Calu3 (cell line): ENCODE measurements at regions not wholly inside any gene's neighbourhood (a gene's known extent, or its start where the extent isn't known, plus 50 kb on each side); places are given as distances from the start of the nearest gene placed in this dataset.

Source experiments
- BruUV-seq: library from RNA; stranded (reverse); fragments of 400-500 nt; replicated peaks from 2 replicates; lab custom pipeline; 2021; lab: Mats Ljungman, UMichigan
- CTCF ChIA-PET: fragments of 300-600 bp; sonication (Branson Sonifier 250); formaldehyde crosslinking; loops from one replicate; lab custom pipeline; 2022; ENCODE audit warnings: antibody characterized with exemption; lab: Charles Lee
- DNase-seq: peaks from one replicate; pipeline ENCODE4 v3.0.0; 2022
- H3K27ac Mint-ChIP-seq: one replicate; pipeline ENCODE4 v1.8.0; 2022; ENCODE audit warnings: mixed read lengths; ENCODE audit not compliant: unreplicated experiment
- H3K27me3 Mint-ChIP-seq: one replicate; pipeline ENCODE4 v1.8.0; 2022; ENCODE audit warnings: mixed read lengths; ENCODE audit not compliant: unreplicated experiment
- H3K36me3 Mint-ChIP-seq: one replicate; pipeline ENCODE4 v1.8.0; 2022; ENCODE audit warnings: mild to moderate bottlenecking, moderate library complexity, mixed read lengths; ENCODE audit not compliant: insufficient read depth, unreplicated experiment
- H3K4me1 Mint-ChIP-seq: one replicate; pipeline ENCODE4 v1.8.0; 2022; ENCODE audit warnings: mild to moderate bottlenecking, low read depth, mixed read lengths; ENCODE audit not compliant: unreplicated experiment
- H3K4me3 Mint-ChIP-seq: one replicate; pipeline ENCODE4 v1.8.0; 2022; ENCODE audit warnings: mild to moderate bottlenecking, low read depth, moderate library complexity, mixed read lengths; ENCODE audit not compliant: unreplicated experiment
- H3K9me3 Mint-ChIP-seq: one replicate; pipeline ENCODE4 v1.8.0; 2022; ENCODE audit warnings: low read depth, mixed read lengths; ENCODE audit not compliant: unreplicated experiment
- CTCF ChIP-seq: fragments of 200-600 bp; IDR thresholded peaks from one replicate; pipeline ENCODE4 v1.8.0; 2022; ENCODE audit warnings: antibody characterized with exemption; ENCODE audit not compliant: unreplicated experiment
- intact Hi-C: fragments of 100-400 bp; cut with micrococcal nuclease; formaldehyde crosslinking; loops from one replicate; pipeline ENCODE4 v1.10.0; 2022; ENCODE audit not compliant: unreplicated experiment

GRCh38 chr1:60449876-60450275 lies 376.3 kb upstream of the C1orf87 start:
- Mint-ChIP-seq H3K27me3 (no peaks in the 10 kb centered on the region), H3K27ac (no peak overlapping the region), H3K36me3 (no peaks in the 10 kb centered on the region), H3K9me3 (peaks cover 3% of the 10 kb centered on the region), H3K4me1 (no peaks in the 10 kb centered on the region), H3K4me3 (no peak overlapping the region)
- no peak for TF ChIP-seq CTCF
- CTCF ChIA-PET, result interaction anchor here (0.6 kb wide), 1 partner anchor 707 kb away, joined by 3 read pairs; no protein-coding TSS in a partner anchor
- no TSS peak for BruUV-seq
- intact Hi-C loops, result no loop called here
- DNase-seq, result no peak

- CTCF ChIA-PET, result no interaction called here
- no TSS peak for BruUV-seq
Observed at GRCh38 chr1:60448850-60449249, 375.3 kb upstream of the C1orf87 start.

GRCh38 chr1:60444680-60445079 lies 371.1 kb upstream of the C1orf87 start:
- H3K36me3 Mint-ChIP-seq, result no peaks in the 10 kb centered on the region
- H3K9me3 Mint-ChIP-seq, result peaks cover 6% of the 10 kb centered on the region
- CTCF ChIA-PET, result no interaction called here
- intact Hi-C loops, result no loop called here
- no peak overlapping the region for H3K27ac Mint-ChIP-seq
- no peak for TF ChIP-seq CTCF
- H3K4me1 Mint-ChIP-seq, result no peaks in the 10 kb centered on the region
- BruUV-seq, result no TSS peak
- DNase-seq, result no peak
- H3K4me3 Mint-ChIP-seq, result no peak overlapping the region
- H3K27me3 Mint-ChIP-seq, result no peaks in the 10 kb centered on the region

More at GRCh38 chr1:60448850-60449249, 375.3 kb upstream of the C1orf87 start:
- TF ChIP-seq CTCF, result no peak
- Mint-ChIP-seq H3K4me1 (no peaks in the 10 kb centered on the region), H3K9me3 (peaks cover 3% of the 10 kb centered on the region), H3K36me3 (no peaks in the 10 kb centered on the region), H3K27me3 (no peaks in the 10 kb centered on the region), H3K27ac (no peak overlapping the region), H3K4me3 (no peak overlapping the region)
- intact Hi-C loops, result no loop called here
- no peak for DNase-seq

- CTCF ChIA-PET, result no interaction called here
Observed at GRCh38 chr1:60436186-60436585, 362.6 kb upstream of the C1orf87 start.

More at GRCh38 chr1:60436186-60436585, 362.6 kb upstream of the C1orf87 start:
- H3K9me3 Mint-ChIP-seq, result peaks cover 7% of the 10 kb centered on the region
- H3K27ac Mint-ChIP-seq, result no peak overlapping the region
- H3K4me1 Mint-ChIP-seq, result no peaks in the 10 kb centered on the region
- H3K4me3 Mint-ChIP-seq, result no peak overlapping the region
- TF ChIP-seq CTCF, result no peak
- BruUV-seq, result no TSS peak
- intact Hi-C loops, result no loop called here
- H3K36me3 Mint-ChIP-seq, result no peaks in the 10 kb centered on the region
- DNase-seq, result no peak
- no peaks in the 10 kb centered on the region for H3K27me3 Mint-ChIP-seq
